ENCODE measurements at regions not wholly inside any gene's neighbourhood (a gene's known extent, or its start where the extent isn't known, plus 50 kb on each side); places are given as distances from the start of the nearest gene placed in this dataset.

GRCh38 chr2:195119231-195119630, 537.8 kb upstream of the SLC39A10 start:
- TF ChIP-seq POLR2A (IDR thresholded peaks at IDR 0.05; ENCODE audit: low read length) (no peak), EP300 (IDR thresholded peaks at IDR 0.05) (no peak), SMC3 (IDR thresholded peaks at IDR 0.05) (no peak), POLR2AphosphoS2 (conservative IDR thresholded peaks at IDR 0.05; ENCODE audit: low read length) (no peak), ELK1 (IDR thresholded peaks at IDR 0.05; ENCODE audit: low read depth, low read length) (no peak), RARB (CRISPR knock-in tag; IDR thresholded peaks at IDR 0.05) (no peak), RFX5 (IDR thresholded peaks at IDR 0.05) (no peak), CBX2 (IDR thresholded peaks at IDR 0.05; ENCODE audit: borderline replicate concordance, low read depth) (no peak), CTCF (IDR thresholded peaks at IDR 0.05) (no peak), MAX (IDR thresholded peaks at IDR 0.05) (no peak)
